GM18511 (cell line): ENCODE measurements at regions not wholly inside any gene's neighbourhood (a gene's known extent, or its start where the extent isn't known, plus 50 kb on each side); places are given as distances from the start of the nearest gene placed in this dataset.
"Not testable (repeated sequence)": the region's sequence is repeated elsewhere in the genome, so short reads cannot be mapped to it uniquely, and the experiment has no call there.

ENCODE experiments used
- ATAC-seq: cut with Tn5 transposase; IDR thresholded peaks from one replicate; pipeline ENCODE4 v1.9.1; 2021; ENCODE audit warnings: mild to moderate bottlenecking, moderate library complexity; ENCODE audit not compliant: unreplicated experiment

GRCh38 chr3:24683633-24684384 is 189.2 kb upstream of the THRB start:
- no peak for ATAC-seq

GRCh38 chr3:24684506-24685023 is 189.9 kb upstream of the THRB start:
- no peak for ATAC-seq

- ATAC-seq: no peak
These were observed 192.2 kb upstream of the THRB start for GRCh38 chr3:24686808-24687207.

- ATAC-seq: no peak
These were observed 193.0 kb upstream of the THRB start for GRCh38 chr3:24687671-24688070.

GRCh38 chr3:24688446-24689148 is 193.9 kb upstream of the THRB start:
- no peak for ATAC-seq

GRCh38 chr3:24689353-24689752 is 194.7 kb upstream of the THRB start:
- ATAC-seq: no peak

- no peak for ATAC-seq
These were observed 196.1 kb upstream of the THRB start for GRCh38 chr3:24690777-24691176.

GRCh38 chr3:24699078-24699477 is 204.4 kb upstream of the THRB start:
- not testable (repeated sequence) for ATAC-seq

GRCh38 chr3:24704496-24704895 is 209.8 kb upstream of the THRB start:
- ATAC-seq: no peak

GRCh38 chr3:24707936-24708335 is 213.3 kb upstream of the THRB start:
- no peak for ATAC-seq

- ATAC-seq: no peak
These were observed 215.3 kb upstream of the THRB start for GRCh38 chr3:24709956-24710355.

GRCh38 chr3:24713516-24713915 is 218.9 kb upstream of the THRB start:
- ATAC-seq: no peak

- no peak for ATAC-seq
These were observed 219.8 kb upstream of the THRB start for GRCh38 chr3:24714436-24714835.

- no peak for ATAC-seq
These were observed 220.6 kb upstream of the THRB start for GRCh38 chr3:24715171-24715792.

- no peak for ATAC-seq
These were observed 227.4 kb upstream of the THRB start for GRCh38 chr3:24722087-24722486.

- ATAC-seq: no peak
These were observed 231.0 kb upstream of the THRB start for GRCh38 chr3:24725514-24726255.

GRCh38 chr3:24726423-24726822 is 231.8 kb upstream of the THRB start:
- no peak for ATAC-seq

- no peak for ATAC-seq
These were observed 235.5 kb upstream of the THRB start for GRCh38 chr3:24730173-24730572.

GRCh38 chr3:24734019-24734418 is 239.4 kb upstream of the THRB start:
- ATAC-seq: no peak

- no peak for ATAC-seq
These were observed 242.1 kb upstream of the THRB start for GRCh38 chr3:24736701-24737100.

GRCh38 chr3:24740326-24740725 is 245.7 kb upstream of the THRB start:
- no peak for ATAC-seq
